SK-N-SH treated with all-trans-retinoic acid at 6 μM for 48 hours (cell line): ENCODE measurements at regions not wholly inside any gene's neighbourhood (a gene's known extent, or its start where the extent isn't known, plus 50 kb on each side); places are given as distances from the start of the nearest gene placed in this dataset.

ENCODE experiments used
- BACH2 ChIP-seq: fragments of 250-450 bp; sonication (Bioruptor Pico); IDR thresholded peaks from 2 replicates; pipeline ENCODE4 v1.9.0; 2021; ENCODE audit warnings: mild to moderate bottlenecking, borderline replicate concordance
- RARB ChIP-seq: fragments of 250-450 bp; sonication (Bioruptor Pico); IDR thresholded peaks from 2 replicates; pipeline ENCODE4 v1.8.0; 2021; ENCODE audit warnings: mild to moderate bottlenecking, moderate library complexity
- ZFP30 ChIP-seq: fragments of 450-650 bp; formaldehyde crosslinking; IDR thresholded peaks from 2 replicates; pipeline ENCODE4 v1.5.0; 2022; ENCODE audit warnings: mild to moderate bottlenecking, moderate library complexity

DNA sequence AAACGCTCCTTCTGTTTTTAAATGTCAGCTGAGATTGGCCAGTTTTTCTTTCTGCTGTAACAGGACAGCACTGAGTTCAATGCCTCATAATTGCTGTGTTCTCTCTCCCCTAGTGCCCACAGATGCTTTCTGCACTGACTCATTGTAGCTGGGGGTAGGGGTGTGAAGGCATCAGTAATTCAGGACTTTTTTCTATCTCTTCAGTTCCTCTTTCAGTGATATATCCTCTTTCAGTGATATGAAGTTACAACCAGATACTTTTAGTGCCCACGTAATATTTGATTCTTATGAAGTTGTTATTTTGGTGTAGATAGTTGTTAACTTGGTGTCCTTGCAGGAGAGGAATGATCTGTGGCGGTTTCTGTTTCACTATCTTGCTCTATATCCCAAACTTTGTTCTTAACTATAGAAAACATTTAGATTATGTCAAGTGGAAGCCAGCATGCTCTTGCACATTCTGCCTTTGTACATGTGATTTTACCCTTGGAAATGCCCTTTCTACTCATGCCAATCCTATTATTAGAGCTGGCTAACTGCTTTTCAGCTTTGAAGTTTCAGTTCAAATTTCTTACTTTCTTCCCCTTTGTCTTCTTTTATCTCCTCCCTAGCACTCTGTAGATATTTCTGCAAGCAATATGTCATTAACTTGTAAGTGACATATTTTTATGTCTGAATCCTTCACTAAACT, 1258.4 kb downstream of the FAM133A start:
- no peak for TF ChIP-seq ZFP30 (CRISPR knock-in tag)
- no peak for TF ChIP-seq BACH2
- TF ChIP-seq RARB (CRISPR knock-in tag), result no peak
